Gastrocnemius medialis (tissue), 4 donors: ENCODE measurements at regions not wholly inside any gene's neighbourhood (a gene's known extent, or its start where the extent isn't known, plus 50 kb on each side); places are given as distances from the start of the nearest gene placed in this dataset.

ENCODE experiments used
- ATAC-seq, 2 donors: fragments of 150-250 bp; one replicate each; pipeline ENCODE4 v1.9.1; 2016
- DNase-seq, 2 donors: peaks; one replicate each; pipeline ENCODE4 v3.0.0-alpha.2; 2019
- H3K27ac ChIP-seq, 4 donors: fragments of 200-600 bp; sonication (generic); 1 replicate in 1 of 4; 2 replicates in 3 of 4; pipeline ENCODE4 v1.5.1; 2016 to 2018; ENCODE audit warnings: mild to moderate bottlenecking in 2 of 4, moderate library complexity in 1 of 4
- H3K27me3 ChIP-seq, 3 donors: fragments of 200-600 bp; sonication (generic) in 2 of 3; 1 replicate in 1 of 3; 2 replicates in 2 of 3; pipeline versions ENCODE4 v1.5.1 to v1.6.0; 2016 to 2019; ENCODE audit warnings: mild to moderate bottlenecking in 1 of 3, moderate library complexity in 1 of 3
- H3K36me3 ChIP-seq, 2 donors: fragments of 200-600 bp; sonication (generic) in 1 of 2; one replicate each; pipeline ENCODE4 v1.5.1; 2017 to 2018
- H3K4me1 ChIP-seq, 2 donors: fragments of 200-600 bp; sonication (generic) in 1 of 2; one replicate each; pipeline ENCODE4 v1.5.1; 2016 to 2017; ENCODE audit warnings: mild to moderate bottlenecking in 2 of 2
- H3K4me3 ChIP-seq, 4 donors: fragments of 200-600 bp; sonication (generic) in 3 of 4; 1 replicate in 1 of 4; 2 replicates in 3 of 4; pipeline ENCODE4 v1.5.1; 2016 to 2019; ENCODE audit warnings: mild to moderate bottlenecking in 2 of 4
- H3K9me3 ChIP-seq, 3 donors: fragments of 200-600 bp; sonication (generic) in 2 of 3; 1 replicate in 1 of 3; 2 replicates in 2 of 3; pipeline ENCODE4 v1.5.1; 2016 to 2019
- POLR2A ChIP-seq, 2 donors: fragments of 450-650 bp; IDR thresholded peaks; one replicate each; pipeline ENCODE4 v1.6.1; 2017; ENCODE audit warnings: antibody characterized with exemption in 2 of 2, mild to moderate bottlenecking in 2 of 2, moderate library complexity in 2 of 2
- in situ Hi-C, 4 donors: fragments of 200-750 bp; cut with MboI; loops; one replicate each; pipeline versions ENCODE4 v1.15.0 to v1.8.0; 2017; ENCODE audit warnings: low sequenced_read_pairs in 4 of 4
- intact Hi-C: fragments of 100-400 bp; cut with DNase I; formaldehyde crosslinking; loops from one replicate; pipeline ENCODE4 v1.15.1; 2023; ENCODE audit warnings: low total_unique reads
- TF ChIP-seq, protein P1 (sequence below), 5 experiments: fragments of 450-650 bp in 3 of 5; fragments of 200-600 bp in 2 of 5; sonication (generic) in 2 of 5; IDR thresholded peaks in 4 of 5; conservative IDR thresholded peaks in 1 of 5; 1 replicate in 4 of 5; 2 replicates in 1 of 5; pipeline ENCODE4 v1.5.1; 2016 to 2019; ENCODE audit warnings: antibody characterized with exemption in 5 of 5, mild to moderate bottlenecking in 3 of 5, moderate library complexity in 3 of 5

DNA sequence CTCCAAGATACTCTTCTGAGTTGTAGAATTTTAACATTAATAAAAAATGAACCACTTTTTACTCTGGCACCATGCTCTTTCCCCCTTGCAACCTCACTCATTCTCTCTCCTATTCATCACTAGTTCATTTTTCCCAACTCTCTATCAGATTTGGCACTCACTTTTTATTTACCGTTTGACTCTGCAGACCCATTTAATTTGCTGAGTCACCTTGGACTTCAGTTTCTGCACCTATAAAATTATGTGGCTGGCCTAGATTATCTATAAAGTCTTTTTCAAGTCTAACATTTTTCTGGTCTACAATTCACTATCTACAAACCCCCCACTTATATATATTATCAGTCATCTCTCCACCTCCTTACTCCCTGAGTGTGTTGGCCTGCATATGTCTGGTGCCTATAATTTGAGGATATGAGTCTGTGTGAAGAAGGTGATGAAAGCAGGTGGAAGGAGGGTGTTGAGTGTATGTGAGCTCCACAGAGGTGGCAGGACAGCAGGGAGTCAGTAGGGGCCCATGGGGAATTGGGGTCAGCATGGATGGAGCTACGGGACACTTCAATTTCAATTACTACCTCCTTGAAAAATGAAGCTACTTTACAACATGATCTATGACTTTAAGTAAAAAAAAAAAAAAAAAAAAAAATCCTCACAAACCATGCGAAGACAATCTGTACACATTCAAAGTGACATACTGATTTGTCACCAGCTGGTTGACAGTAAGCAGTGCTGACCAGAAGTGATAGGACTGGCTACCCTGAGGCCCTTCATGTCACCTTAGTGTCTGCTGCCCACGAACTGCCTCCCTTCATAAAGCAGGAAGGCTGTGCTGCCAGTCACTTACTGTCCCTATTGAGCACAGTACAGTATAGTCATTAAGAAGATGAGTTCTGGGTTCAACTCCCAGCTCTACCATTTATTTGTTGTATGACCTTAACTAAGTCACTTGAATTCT, 334.2 kb upstream of the IL12A start:
- Histone ChIP-seq H3K4me3 (no peak overlapping the region), H3K9me3 (no peaks in the 10 kb centered on the region), H3K4me1 (no peaks in the 10 kb centered on the region), H3K27me3 (no peaks in the 10 kb centered on the region), H3K36me3 (no peaks in the 10 kb centered on the region), H3K27ac (no peak overlapping the region)
- TF ChIP-seq POLR2A (IDR thresholded peaks at IDR 0.05): no peak
- TF ChIP-seq, protein P1, sequence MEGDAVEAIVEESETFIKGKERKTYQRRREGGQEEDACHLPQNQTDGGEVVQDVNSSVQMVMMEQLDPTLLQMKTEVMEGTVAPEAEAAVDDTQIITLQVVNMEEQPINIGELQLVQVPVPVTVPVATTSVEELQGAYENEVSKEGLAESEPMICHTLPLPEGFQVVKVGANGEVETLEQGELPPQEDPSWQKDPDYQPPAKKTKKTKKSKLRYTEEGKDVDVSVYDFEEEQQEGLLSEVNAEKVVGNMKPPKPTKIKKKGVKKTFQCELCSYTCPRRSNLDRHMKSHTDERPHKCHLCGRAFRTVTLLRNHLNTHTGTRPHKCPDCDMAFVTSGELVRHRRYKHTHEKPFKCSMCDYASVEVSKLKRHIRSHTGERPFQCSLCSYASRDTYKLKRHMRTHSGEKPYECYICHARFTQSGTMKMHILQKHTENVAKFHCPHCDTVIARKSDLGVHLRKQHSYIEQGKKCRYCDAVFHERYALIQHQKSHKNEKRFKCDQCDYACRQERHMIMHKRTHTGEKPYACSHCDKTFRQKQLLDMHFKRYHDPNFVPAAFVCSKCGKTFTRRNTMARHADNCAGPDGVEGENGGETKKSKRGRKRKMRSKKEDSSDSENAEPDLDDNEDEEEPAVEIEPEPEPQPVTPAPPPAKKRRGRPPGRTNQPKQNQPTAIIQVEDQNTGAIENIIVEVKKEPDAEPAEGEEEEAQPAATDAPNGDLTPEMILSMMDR (IDR thresholded peaks at IDR 0.05 in 4 of 5, conservative IDR thresholded peaks at IDR 0.05 in 1 of 5): no peak
- ATAC-seq: no peak
- DNase-seq: no peak
- intact Hi-C loops (no loop called here), in situ Hi-C loops (no loop called here)

DNA sequence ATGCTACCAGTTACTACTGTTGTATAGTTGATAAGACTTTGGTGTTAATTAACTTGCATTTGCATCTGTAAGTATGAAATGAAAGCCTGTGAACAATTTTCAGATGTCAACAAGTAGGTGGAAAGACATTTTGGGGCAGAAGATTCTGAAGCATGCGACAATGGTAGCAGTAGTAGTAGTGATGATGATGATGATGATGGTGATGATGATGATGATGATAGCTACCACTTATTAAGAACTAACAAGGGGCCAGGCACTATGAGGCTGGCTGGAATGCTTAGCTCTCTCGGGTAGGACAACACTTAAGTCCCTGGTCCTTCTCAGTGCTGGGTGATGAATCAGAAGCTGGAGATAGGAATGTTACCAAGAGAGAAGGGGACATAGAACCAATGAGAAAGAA, 333.4 kb upstream of the IL12A start:
- no peak for ATAC-seq
- TF ChIP-seq, protein P1 (IDR thresholded peaks at IDR 0.05 in 4 of 5, conservative IDR thresholded peaks at IDR 0.05 in 1 of 5): no peak
- TF ChIP-seq POLR2A (IDR thresholded peaks at IDR 0.05): no peak
- in situ Hi-C loops (no loop called here), intact Hi-C loops (no loop called here)
- Histone ChIP-seq H3K4me1 (no peaks in the 10 kb centered on the region), H3K27me3 (no peaks in the 10 kb centered on the region), H3K36me3 (no peaks in the 10 kb centered on the region), H3K27ac (no peak overlapping the region), H3K4me3 (no peak overlapping the region), H3K9me3 (no peaks in the 10 kb centered on the region)
- no peak for DNase-seq

DNA sequence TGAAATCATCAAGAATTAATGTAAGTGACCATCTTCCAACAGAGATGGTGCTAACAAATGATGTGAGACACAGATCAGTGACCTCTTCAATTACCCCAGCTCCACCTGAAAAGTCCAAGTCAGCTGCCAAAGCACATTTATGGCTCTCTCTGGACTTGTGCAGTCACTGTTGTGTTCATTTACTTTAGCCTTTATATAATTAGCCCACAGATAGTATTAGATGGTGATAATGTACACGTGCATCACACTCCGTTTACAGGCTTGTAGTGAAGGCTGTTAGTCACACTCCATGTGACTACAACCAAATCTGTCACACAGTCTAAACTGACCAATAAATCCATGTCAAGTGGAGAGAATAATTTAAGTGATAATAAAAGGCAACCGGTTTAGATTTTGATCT, 331.5 kb upstream of the IL12A start:
- DNase-seq (no peak), ATAC-seq (no peak)
- intact Hi-C loops (no loop called here), in situ Hi-C loops (no loop called here)
- H3K4me3 ChIP-seq: no peak overlapping the region
- no peaks in the 10 kb centered on the region for H3K27me3 ChIP-seq
- no peaks in the 10 kb centered on the region for H3K4me1 ChIP-seq
- TF ChIP-seq POLR2A (IDR thresholded peaks at IDR 0.05): no peak
- TF ChIP-seq, protein P1 (IDR thresholded peaks at IDR 0.05 in 4 of 5, conservative IDR thresholded peaks at IDR 0.05 in 1 of 5): no peak
- H3K36me3 ChIP-seq: no peaks in the 10 kb centered on the region
- H3K27ac ChIP-seq: no peak overlapping the region
- H3K9me3 ChIP-seq: no peaks in the 10 kb centered on the region

DNA sequence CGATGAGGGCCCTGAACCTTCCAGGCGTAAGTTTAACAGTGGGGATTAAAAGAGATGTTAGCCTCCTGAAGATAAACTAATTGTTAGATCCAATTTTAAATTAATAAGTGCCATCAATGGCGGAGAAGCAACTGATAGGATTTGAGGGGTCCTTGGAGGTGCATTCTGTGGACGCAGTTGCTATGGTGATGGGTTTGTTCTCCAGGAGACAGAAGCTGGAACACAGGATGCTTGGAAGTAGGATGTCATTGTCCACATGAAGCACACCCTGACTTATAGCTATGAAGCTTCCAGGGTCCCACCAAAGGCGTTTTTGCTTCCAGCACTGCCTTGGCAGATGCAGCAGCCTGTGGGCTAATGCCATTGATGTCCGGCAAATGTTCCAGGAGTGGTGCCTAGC, 331.0 kb upstream of the IL12A start:
- no peaks in the 10 kb centered on the region for H3K36me3 ChIP-seq
- intact Hi-C loops: no loop called here
- H3K27me3 ChIP-seq: no peaks in the 10 kb centered on the region
- no peaks in the 10 kb centered on the region for H3K9me3 ChIP-seq
- no peak overlapping the region for H3K27ac ChIP-seq
- in situ Hi-C loops: no loop called here
- TF ChIP-seq, protein P1 (IDR thresholded peaks at IDR 0.05 in 4 of 5, conservative IDR thresholded peaks at IDR 0.05 in 1 of 5): no peak
- TF ChIP-seq POLR2A (IDR thresholded peaks at IDR 0.05): no peak
- ATAC-seq (no peak), DNase-seq (no peak)
- no peaks in the 10 kb centered on the region for H3K4me1 ChIP-seq
- no peak overlapping the region for H3K4me3 ChIP-seq
